ENCODE measurements at regions not wholly inside any gene's neighbourhood (a gene's known extent, or its start where the extent isn't known, plus 50 kb on each side); places are given as distances from the start of the nearest gene placed in this dataset.

DNA sequence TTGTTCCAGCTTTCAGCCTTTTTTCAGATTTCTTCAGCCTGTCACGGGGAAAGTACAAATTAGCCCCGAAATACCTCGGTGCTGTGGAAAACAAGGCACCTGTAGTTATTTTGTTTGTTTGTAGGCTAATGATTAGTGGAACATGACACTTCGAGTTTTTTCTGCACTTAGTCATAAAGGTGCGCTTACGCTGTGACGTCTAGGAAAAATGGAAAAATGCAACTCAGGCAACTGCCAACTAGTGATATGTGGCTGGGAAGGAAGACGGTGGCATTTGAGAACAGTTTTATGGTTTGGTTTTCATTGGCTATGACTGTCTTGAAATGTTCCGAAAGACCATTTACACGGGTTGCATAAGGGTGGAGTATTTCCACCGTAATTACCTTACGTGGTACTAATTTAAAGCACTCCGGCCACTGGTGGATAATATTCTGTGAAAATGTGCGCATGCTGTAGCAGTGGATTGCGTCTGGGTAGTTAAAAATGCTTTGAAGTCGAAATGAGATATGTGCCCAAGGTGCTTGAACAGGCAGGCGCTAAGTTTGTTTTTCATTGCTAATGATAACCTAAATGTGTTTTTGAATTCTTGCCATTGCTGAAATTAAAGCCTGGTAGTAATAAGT is 94.5 kb upstream of the CELF2 start:
- Histone ChIP-seq H3K4me3 (ENCODE audit: low read depth, low read length) (no peak overlapping the region), H3K27me3 (ENCODE audit: control insufficient read depth, insufficient read depth, low read length) (no peaks in the 10 kb centered on the region), H3K36me3 (ENCODE audit: control insufficient read depth, insufficient read depth, low read length) (no peaks in the 10 kb centered on the region)
- TF ChIP-seq CTCF (IDR thresholded peaks at IDR 0.05; ENCODE audit: insufficient read depth, low read length, poor library complexity, severe bottlenecking), result no peak
- DNase-seq (ENCODE audit: low read depth), result no peak

DNA sequence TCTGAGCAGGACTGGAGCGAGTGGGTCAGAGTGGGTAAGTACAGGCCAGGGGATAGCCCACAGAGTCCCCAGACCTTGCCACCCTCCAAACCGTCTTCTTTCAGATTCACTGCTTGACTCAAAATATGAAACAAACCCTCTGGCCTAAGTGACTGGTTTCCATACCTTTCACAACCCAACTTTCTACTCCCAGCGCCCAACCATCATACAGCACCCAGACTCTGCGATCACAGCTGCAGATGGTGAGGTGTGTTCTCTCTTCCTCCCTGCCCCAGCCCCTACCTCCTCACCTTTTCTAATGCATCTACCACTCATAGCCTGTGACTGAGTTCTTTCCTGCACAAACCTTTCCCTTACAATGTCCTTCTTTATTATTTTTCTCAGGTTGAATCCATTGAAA is 92.0 kb upstream of the CELF2 start:
- H3K27me3 ChIP-seq (ENCODE audit: control insufficient read depth, insufficient read depth, low read length), result no peaks in the 10 kb centered on the region
- no peak for DNase-seq (ENCODE audit: low read depth)
- H3K4me3 ChIP-seq (ENCODE audit: low read depth, low read length), result no peak overlapping the region
- H3K36me3 ChIP-seq (ENCODE audit: control insufficient read depth, insufficient read depth, low read length), result no peaks in the 10 kb centered on the region
- TF ChIP-seq CTCF (IDR thresholded peaks at IDR 0.05; ENCODE audit: insufficient read depth, low read length, poor library complexity, severe bottlenecking), result no peak

DNA sequence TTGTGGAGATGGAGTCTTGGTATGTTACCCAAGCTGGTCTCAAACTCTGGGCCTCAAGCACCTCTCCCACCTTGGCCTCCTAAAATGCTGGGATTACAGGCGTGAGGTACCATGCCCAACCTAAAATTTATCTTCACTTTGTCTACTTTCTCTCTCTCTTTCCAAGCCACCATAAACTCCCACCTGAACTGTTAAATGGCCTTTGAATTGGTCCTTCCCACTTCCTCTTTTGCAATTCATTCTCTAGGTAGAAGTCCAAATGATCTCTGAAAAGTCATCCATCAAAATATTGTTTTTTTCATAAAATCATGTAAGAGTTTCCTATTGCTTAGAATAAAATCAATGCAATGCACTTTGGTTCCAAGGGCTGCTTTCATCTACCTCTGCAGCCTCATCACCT is 90.1 kb upstream of the CELF2 start:
- no peak for DNase-seq (ENCODE audit: low read depth)
- no peak for TF ChIP-seq CTCF (IDR thresholded peaks at IDR 0.05; ENCODE audit: insufficient read depth, low read length, poor library complexity, severe bottlenecking)
- Histone ChIP-seq H3K27me3 (ENCODE audit: control insufficient read depth, insufficient read depth, low read length) (no peaks in the 10 kb centered on the region), H3K4me3 (ENCODE audit: low read depth, low read length) (no peak overlapping the region), H3K36me3 (ENCODE audit: control insufficient read depth, insufficient read depth, low read length) (no peaks in the 10 kb centered on the region)

DNA sequence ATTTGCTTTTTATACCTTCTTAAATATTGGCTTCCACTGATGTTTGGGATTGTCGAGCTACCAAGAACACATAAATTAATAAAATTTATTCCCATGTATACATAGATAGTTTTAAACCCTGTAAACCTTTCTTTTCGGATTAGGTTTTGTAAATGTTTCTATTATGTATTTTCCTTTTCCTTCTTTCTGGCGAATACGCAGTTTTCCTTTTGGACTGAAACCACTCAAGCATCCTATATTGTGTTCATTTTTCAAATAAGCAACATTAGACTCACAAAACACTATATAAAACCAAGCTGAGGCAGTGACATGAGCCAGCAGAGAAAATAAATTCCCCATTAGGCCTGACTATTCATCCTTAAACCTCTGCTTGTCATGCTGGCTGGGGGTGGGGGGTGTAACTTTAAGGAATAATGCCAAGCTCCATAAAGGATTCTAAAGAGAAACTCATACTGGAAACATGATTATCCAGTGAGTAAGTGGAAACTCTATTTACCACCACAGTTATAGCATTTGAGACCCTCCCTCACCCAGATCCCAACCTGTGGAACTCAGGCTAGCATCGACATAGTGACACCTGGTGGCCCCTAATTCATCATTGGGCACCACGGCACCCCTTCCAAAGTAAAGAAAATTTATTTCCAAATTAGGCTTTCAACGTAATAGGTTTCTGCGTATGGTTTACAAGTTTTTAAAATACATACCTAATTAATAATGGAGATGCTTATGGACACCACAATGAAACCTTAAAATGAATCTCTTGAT is 86.5 kb upstream of the CELF2 start:
- no peaks in the 10 kb centered on the region for H3K27me3 ChIP-seq (ENCODE audit: control insufficient read depth, insufficient read depth, low read length)
- peak; percentile 2 for TF ChIP-seq CTCF (IDR thresholded peaks at IDR 0.05; ENCODE audit: insufficient read depth, low read length, poor library complexity, severe bottlenecking)
- H3K4me3 ChIP-seq (ENCODE audit: low read depth, low read length), result no peak overlapping the region
- no peaks in the 10 kb centered on the region for H3K36me3 ChIP-seq (ENCODE audit: control insufficient read depth, insufficient read depth, low read length)
- no peak for DNase-seq (ENCODE audit: low read depth)

DNA sequence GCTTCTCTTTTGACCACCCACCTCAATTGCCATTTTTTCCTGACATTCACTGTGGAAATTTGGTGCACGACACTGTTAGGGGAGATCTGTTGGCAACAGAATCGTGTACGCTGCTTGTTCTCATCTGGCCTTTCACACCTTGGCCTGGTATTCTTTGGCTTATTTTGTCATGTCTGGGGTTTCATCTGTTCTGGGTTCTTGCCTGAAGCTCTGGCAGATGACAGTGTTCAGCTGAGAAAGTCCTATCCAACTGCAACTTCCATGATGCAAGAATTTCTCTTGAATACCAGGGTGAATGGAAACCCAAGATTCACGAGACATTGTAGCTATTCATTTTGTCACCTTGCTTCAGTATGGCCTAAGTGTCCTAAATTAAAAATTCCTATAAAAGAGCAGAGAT is 82.6 kb upstream of the CELF2 start:
- Histone ChIP-seq H3K27me3 (ENCODE audit: control insufficient read depth, insufficient read depth, low read length) (no peaks in the 10 kb centered on the region), H3K4me3 (ENCODE audit: low read depth, low read length) (no peak overlapping the region), H3K36me3 (ENCODE audit: control insufficient read depth, insufficient read depth, low read length) (no peaks in the 10 kb centered on the region)
- DNase-seq (ENCODE audit: low read depth), result no peak
- TF ChIP-seq CTCF (IDR thresholded peaks at IDR 0.05; ENCODE audit: insufficient read depth, low read length, poor library complexity, severe bottlenecking), result no peak

- Histone ChIP-seq H3K4me3 (ENCODE audit: low read depth, low read length) (no peak overlapping the region), H3K36me3 (ENCODE audit: control insufficient read depth, insufficient read depth, low read length) (no peaks in the 10 kb centered on the region), H3K27me3 (ENCODE audit: control insufficient read depth, insufficient read depth, low read length) (no peaks in the 10 kb centered on the region)
- no peak for DNase-seq (ENCODE audit: low read depth)
- no peak for TF ChIP-seq CTCF (IDR thresholded peaks at IDR 0.05; ENCODE audit: insufficient read depth, low read length, poor library complexity, severe bottlenecking)
Observed at GRCh38 chr10:10938676-10939075, 79.0 kb upstream of the CELF2 start.

All from kidney epithelial cell (primary cell).